AG10803 (cell line): ENCODE measurements at regions not wholly inside any gene's neighbourhood (a gene's known extent, or its start where the extent isn't known, plus 50 kb on each side); places are given as distances from the start of the nearest gene placed in this dataset.

Source experiments
- DNase-seq: peaks from one replicate; pipeline ENCODE4 v3.0.0; 2010; ENCODE audit warnings: low read depth
- H3K4me3 ChIP-seq: 2 replicates; pipeline ENCODE4 v1.5.1; 2011; ENCODE audit warnings: mild to moderate bottlenecking, low read length, control low read depth
- TF ChIP-seq, protein P1 (sequence below): conservative IDR thresholded peaks from 2 replicates; pipeline ENCODE4 v1.5.1; 2011; ENCODE audit warnings: mild to moderate bottlenecking, low read length, control low read depth, inconsistent platforms

DNA sequence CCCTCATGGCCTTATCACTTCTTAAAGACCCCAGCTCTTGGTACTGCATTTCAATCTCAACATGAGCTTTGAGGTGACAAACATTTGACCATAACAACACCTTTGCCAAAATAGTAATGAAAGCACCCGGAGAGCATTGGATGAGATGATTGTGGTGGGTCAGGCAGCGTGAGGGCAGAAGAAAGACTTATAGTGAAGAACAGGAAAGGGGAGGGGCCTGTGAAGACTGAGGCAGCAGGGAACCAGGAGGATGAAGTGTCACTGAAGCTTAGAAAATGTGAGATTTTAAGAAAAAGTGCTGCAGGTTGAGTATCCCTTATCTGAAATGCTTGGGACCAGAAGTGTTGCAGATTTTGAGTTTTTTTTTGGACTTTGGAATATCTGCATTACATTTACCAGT lies 86.3 kb downstream of the EMP1 start:
- DNase-seq = no peak
- TF ChIP-seq, protein P1, sequence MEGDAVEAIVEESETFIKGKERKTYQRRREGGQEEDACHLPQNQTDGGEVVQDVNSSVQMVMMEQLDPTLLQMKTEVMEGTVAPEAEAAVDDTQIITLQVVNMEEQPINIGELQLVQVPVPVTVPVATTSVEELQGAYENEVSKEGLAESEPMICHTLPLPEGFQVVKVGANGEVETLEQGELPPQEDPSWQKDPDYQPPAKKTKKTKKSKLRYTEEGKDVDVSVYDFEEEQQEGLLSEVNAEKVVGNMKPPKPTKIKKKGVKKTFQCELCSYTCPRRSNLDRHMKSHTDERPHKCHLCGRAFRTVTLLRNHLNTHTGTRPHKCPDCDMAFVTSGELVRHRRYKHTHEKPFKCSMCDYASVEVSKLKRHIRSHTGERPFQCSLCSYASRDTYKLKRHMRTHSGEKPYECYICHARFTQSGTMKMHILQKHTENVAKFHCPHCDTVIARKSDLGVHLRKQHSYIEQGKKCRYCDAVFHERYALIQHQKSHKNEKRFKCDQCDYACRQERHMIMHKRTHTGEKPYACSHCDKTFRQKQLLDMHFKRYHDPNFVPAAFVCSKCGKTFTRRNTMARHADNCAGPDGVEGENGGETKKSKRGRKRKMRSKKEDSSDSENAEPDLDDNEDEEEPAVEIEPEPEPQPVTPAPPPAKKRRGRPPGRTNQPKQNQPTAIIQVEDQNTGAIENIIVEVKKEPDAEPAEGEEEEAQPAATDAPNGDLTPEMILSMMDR = no peak
- H3K4me3 ChIP-seq = no peak overlapping the region

DNA sequence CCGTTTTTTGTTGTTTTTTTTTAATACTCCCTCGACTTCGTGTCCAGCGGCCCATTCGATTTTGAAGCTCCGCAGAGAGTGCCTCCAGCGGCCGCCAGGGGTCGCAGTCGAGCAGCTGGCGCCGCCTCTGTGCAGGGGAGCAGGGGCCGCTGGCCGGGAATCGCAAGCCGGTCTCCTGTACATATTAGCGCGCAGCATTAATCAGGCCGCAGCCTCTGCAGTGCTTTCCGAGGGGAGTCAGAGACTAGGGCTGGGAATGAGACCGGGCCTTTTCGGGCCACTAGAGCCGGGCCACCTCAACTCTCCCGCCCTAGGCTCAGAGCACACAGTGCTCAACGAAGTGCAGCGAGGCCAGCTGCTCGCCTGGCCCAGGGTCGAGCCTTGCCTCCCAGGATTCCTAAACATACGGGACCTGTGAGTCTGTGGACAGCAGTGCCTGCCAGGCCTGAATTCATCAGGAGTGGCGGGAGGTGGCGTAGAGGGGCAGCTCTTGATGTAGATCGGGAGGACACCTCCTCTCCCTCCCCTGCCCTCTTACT lies 81.8 kb downstream of the EMP1 start:
- TF ChIP-seq, protein P1 = peak; percentile 80
- peak overlapping the region; percentile 9; the same call in 1 of the 2 replicates for H3K4me3 ChIP-seq
- peak; percentile 48 for DNase-seq

DNA sequence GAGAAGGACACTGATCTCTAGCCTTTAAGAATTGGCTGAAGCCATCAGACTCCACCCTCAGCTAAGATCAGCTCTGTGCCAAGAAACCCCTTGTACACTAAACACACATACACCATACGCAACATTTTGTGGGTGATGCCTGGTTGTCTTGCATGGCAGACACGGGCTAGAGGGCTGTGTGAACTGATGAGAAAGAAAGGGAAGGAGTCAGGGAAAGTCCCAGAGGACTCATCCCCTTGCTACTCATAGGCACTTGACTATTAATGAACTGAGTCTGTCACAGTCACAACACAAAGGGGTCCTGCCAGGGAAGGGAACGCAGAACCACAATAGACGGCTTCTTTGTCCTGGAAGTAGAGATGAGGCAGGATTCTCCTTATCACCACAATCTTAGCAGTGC lies 80.8 kb downstream of the EMP1 start:
- H3K4me3 ChIP-seq = no peak overlapping the region
- no peak for DNase-seq
- TF ChIP-seq, protein P1 = no peak

DNA sequence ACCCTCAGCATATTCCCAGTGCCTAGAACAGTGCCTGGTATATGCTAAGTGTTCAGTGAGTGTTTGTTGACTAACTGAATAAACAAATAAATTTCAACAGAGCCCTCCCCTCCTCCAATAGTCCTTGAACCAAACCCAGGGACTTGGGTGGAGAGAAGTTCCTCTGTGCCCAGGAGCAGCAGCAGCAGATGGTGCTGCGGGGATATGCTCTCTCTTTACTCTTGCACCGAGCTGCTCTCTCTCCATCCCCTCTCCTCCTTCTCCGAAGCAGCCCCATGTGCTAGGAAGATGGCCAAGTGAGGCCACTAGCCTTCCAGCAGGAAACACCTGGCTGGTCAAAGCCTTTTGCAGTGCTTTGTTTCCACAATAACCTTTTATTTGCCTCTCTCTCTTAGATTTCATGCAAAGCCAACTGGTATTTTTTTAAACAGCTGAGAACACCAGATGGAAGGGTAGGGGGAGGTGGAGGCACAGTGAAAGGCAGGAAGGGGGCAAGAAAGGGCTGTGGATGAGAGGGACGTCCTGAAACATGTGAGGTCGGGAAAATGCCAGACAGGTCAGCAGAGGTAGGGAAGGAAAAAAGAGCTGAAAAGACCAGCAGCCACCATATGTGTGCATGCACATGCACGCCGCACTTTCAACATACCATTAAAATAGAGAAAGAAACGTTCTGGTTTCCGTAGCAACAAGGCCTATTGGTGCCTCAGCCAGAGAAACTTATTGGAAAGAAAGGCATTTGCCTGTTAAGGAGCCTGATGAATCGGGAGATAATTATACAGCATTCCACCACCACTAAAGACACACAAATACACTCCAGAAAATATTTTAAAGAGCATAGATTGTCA lies 78.9 kb downstream of the EMP1 start:
- DNase-seq = no peak
- H3K4me3 ChIP-seq = no peak overlapping the region
- TF ChIP-seq, protein P1 = no peak

DNA sequence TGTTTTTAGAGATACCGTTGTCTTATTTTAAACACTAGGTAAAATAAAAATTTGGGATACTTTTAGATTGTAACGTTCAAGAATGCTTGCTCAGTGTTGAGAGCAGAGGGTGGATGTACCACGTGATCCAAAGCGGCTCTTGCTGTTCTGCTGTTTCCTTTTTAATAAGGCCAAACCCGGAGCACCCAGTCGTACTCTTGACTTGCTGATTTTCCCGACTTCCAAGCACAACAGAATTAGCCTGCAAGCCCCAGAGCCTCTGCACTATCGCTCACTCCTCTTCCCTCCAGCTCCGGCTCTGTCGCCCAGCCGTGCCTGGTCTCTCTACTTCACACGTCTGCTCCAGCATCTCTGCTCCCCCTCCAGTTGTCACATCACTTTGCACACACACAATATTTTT lies 77.3 kb downstream of the EMP1 start:
- no peak for DNase-seq
- H3K4me3 ChIP-seq = no peak overlapping the region
- TF ChIP-seq, protein P1 = no peak

DNA sequence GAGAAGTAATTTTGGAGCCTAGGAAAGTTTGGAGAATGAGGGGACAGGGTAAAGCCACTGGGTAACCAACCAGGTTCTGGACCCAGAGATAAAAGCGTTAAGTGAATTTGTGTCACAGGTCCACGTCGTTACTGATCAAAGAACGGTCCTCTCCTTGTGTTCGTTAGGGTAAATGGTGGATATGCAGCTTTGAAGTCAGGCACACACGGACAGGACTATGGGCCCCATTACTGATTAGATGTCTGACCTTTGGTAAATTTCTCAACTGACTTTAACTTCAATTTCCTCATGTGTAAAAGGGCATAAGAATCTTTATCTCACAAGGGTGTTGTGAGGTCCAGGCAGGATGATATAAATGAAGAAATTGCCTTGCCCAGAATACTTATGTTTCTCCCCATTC lies 76.6 kb downstream of the EMP1 start:
- no peak for DNase-seq
- TF ChIP-seq, protein P1 = no peak
- no peak overlapping the region for H3K4me3 ChIP-seq

DNA sequence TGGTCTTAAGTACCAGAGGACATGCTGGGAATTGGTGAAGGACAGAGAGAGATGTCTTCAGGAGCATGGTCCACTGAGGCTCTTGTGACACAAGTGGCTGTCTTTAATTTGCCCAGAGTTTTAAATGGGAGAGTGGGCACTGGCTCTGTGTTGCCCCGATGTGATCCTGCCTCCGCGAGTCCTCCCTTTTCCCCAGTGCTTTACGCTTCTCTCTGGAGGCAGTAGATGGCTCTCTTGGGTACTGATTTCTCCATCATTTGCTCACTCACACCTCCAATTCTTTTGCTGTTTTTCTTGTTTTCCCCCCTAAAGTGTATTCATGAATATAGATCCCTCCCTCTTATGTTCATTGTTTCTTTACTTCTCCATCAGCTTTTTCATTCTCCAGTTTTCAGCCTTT lies 74.3 kb downstream of the EMP1 start:
- no peak for DNase-seq
- H3K4me3 ChIP-seq = no peak overlapping the region
- TF ChIP-seq, protein P1 = no peak
